ENCODE measurements at regions not wholly inside any gene's neighbourhood (a gene's known extent, or its start where the extent isn't known, plus 50 kb on each side); places are given as distances from the start of the nearest gene placed in this dataset.

DNA sequence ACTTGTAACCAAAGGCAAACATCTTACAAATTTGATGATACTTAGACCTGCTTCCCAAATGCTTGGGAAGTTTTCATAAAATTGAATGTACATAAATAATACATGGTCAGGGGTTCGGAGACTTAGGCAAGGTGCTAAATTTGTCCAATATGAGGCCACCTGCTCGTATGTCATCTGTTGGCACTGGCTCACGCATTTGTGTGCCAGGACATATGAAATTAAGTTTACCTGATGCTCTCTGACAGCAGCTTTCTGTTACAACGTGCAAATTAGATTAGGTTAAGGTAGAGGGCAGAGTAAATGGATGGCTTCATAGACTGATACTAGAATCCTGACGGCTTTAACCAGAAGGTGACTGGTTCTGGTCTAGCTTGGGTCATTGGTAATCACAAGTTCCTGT is 970.3 kb upstream of the RBFOX1 start:
- no peaks in the 10 kb centered on the region for H3K27me3 ChIP-seq (ENCODE audit: insufficient read depth, poor library complexity, severe bottlenecking)
- H3K9me3 ChIP-seq (ENCODE audit: severe bottlenecking) = no peaks in the 10 kb centered on the region
- no peaks in the 10 kb centered on the region for H3K36me3 ChIP-seq (ENCODE audit: low read depth)
- no peaks in the 10 kb centered on the region for H3K4me1 ChIP-seq (ENCODE audit: insufficient read depth, poor library complexity, severe bottlenecking)
- H3K27ac ChIP-seq (ENCODE audit: poor library complexity, severe bottlenecking) = no peak overlapping the region
- no peak overlapping the region for H3K4me3 ChIP-seq (ENCODE audit: severe bottlenecking)
- no peak for DNase-seq (ENCODE audit: low spot score)
- no peak for ATAC-seq (ENCODE audit: low read depth)
- TF ChIP-seq, protein P1, sequence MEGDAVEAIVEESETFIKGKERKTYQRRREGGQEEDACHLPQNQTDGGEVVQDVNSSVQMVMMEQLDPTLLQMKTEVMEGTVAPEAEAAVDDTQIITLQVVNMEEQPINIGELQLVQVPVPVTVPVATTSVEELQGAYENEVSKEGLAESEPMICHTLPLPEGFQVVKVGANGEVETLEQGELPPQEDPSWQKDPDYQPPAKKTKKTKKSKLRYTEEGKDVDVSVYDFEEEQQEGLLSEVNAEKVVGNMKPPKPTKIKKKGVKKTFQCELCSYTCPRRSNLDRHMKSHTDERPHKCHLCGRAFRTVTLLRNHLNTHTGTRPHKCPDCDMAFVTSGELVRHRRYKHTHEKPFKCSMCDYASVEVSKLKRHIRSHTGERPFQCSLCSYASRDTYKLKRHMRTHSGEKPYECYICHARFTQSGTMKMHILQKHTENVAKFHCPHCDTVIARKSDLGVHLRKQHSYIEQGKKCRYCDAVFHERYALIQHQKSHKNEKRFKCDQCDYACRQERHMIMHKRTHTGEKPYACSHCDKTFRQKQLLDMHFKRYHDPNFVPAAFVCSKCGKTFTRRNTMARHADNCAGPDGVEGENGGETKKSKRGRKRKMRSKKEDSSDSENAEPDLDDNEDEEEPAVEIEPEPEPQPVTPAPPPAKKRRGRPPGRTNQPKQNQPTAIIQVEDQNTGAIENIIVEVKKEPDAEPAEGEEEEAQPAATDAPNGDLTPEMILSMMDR (IDR thresholded peaks at IDR 0.05; ENCODE audit: poor library complexity, severe bottlenecking) = no peak

- TF ChIP-seq, protein P1 (IDR thresholded peaks at IDR 0.05; ENCODE audit: poor library complexity, severe bottlenecking) = no peak
- DNase-seq (ENCODE audit: low spot score) (no peak), ATAC-seq (ENCODE audit: low read depth) (no peak)
- Histone ChIP-seq H3K36me3 (ENCODE audit: low read depth) (no peaks in the 10 kb centered on the region), H3K9me3 (ENCODE audit: severe bottlenecking) (no peaks in the 10 kb centered on the region), H3K4me1 (ENCODE audit: insufficient read depth, poor library complexity, severe bottlenecking) (no peaks in the 10 kb centered on the region), H3K27ac (ENCODE audit: poor library complexity, severe bottlenecking) (no peak overlapping the region), H3K4me3 (ENCODE audit: severe bottlenecking) (no peak overlapping the region), H3K27me3 (ENCODE audit: insufficient read depth, poor library complexity, severe bottlenecking) (no peaks in the 10 kb centered on the region)
Observed at GRCh38 chr16:6360641-6361040, 972.0 kb upstream of the RBFOX1 start.

DNA sequence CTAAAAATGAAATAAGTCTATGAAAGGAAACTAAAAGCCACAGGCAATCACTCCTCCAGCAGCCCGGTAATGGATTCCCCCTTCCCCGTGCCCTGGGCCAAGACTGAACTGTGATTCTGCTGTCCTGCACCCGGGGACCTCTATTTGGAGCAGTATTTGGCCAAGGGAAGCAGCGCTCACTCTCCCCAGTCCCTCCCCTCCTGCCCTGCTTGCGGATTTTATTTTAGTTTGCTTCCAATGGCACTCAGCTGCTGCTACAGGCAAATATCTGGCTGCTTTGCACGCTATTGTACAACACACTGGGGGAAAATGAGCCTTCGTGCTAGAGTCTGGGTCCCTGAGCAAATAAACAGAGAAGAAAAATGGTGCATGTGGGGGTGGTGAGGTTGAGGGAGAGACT is 975.7 kb upstream of the RBFOX1 start:
- H3K4me3 ChIP-seq (ENCODE audit: severe bottlenecking) = no peak overlapping the region
- TF ChIP-seq, protein P1 (IDR thresholded peaks at IDR 0.05; ENCODE audit: poor library complexity, severe bottlenecking) = no peak
- no peak for DNase-seq (ENCODE audit: low spot score)
- no peaks in the 10 kb centered on the region for H3K4me1 ChIP-seq (ENCODE audit: insufficient read depth, poor library complexity, severe bottlenecking)
- no peaks in the 10 kb centered on the region for H3K36me3 ChIP-seq (ENCODE audit: low read depth)
- H3K27me3 ChIP-seq (ENCODE audit: insufficient read depth, poor library complexity, severe bottlenecking) = no peaks in the 10 kb centered on the region
- no peaks in the 10 kb centered on the region for H3K9me3 ChIP-seq (ENCODE audit: severe bottlenecking)
- ATAC-seq (ENCODE audit: low read depth) = no peak
- no peak overlapping the region for H3K27ac ChIP-seq (ENCODE audit: poor library complexity, severe bottlenecking)

DNA sequence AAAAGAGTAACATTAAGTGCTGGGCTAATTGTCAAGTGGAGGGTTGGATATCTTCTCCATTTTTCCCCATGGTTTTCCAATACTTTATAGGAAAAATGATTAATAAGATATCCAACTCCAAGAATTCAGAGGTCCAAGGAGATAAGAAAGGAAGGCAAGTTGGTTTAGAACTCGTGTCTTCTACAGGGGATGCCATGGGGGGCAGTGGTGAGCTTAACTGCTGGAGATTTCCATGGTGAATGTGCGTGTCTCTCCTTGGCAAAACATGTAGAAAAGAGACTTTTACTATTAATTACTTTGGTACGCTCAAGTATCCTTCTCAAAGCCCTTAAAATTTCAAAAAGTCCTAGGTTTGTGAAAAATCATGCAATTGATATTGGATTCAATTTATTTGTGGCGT is 982.9 kb upstream of the RBFOX1 start:
- ATAC-seq (ENCODE audit: low read depth) (no peak), DNase-seq (ENCODE audit: low spot score) (no peak)
- H3K27ac ChIP-seq (ENCODE audit: poor library complexity, severe bottlenecking) = no peak overlapping the region
- no peaks in the 10 kb centered on the region for H3K4me1 ChIP-seq (ENCODE audit: insufficient read depth, poor library complexity, severe bottlenecking)
- TF ChIP-seq, protein P1 (IDR thresholded peaks at IDR 0.05; ENCODE audit: poor library complexity, severe bottlenecking) = no peak
- no peaks in the 10 kb centered on the region for H3K36me3 ChIP-seq (ENCODE audit: low read depth)
- H3K9me3 ChIP-seq (ENCODE audit: severe bottlenecking) = no peaks in the 10 kb centered on the region
- H3K27me3 ChIP-seq (ENCODE audit: insufficient read depth, poor library complexity, severe bottlenecking) = no peaks in the 10 kb centered on the region
- no peak overlapping the region for H3K4me3 ChIP-seq (ENCODE audit: severe bottlenecking)

DNA sequence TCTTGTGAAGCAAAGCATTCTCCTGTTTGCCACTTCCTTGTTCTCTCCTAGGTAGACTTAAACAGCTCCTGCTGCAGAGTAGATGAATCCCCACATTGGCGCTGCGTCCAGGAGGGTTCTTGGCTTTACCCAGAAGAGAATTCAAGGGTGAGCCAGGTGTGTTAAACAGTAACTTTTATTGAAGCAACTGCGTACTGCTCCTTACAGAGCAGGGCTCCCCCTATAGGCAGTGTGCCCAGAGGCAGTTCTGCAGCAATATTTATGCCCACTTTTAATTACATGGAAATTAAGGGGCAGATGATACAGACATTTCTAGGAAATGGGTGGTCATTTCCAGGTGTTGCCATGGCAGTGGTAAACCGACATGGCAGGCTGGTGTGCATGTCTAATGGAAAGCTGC is 987.6 kb upstream of the RBFOX1 start:
- Histone ChIP-seq H3K4me3 (ENCODE audit: severe bottlenecking) (no peak overlapping the region), H3K4me1 (ENCODE audit: insufficient read depth, poor library complexity, severe bottlenecking) (no peaks in the 10 kb centered on the region), H3K9me3 (ENCODE audit: severe bottlenecking) (no peaks in the 10 kb centered on the region), H3K27ac (ENCODE audit: poor library complexity, severe bottlenecking) (no peak overlapping the region), H3K36me3 (ENCODE audit: low read depth) (no peaks in the 10 kb centered on the region), H3K27me3 (ENCODE audit: insufficient read depth, poor library complexity, severe bottlenecking) (no peaks in the 10 kb centered on the region)
- no peak for ATAC-seq (ENCODE audit: low read depth)
- TF ChIP-seq, protein P1 (IDR thresholded peaks at IDR 0.05; ENCODE audit: poor library complexity, severe bottlenecking) = no peak
- DNase-seq (ENCODE audit: low spot score) = no peak
